HG03558 (cell line): ENCODE measurements at regions not wholly inside any gene's neighbourhood (a gene's known extent, or its start where the extent isn't known, plus 50 kb on each side); places are given as distances from the start of the nearest gene placed in this dataset.
"Not testable (repeated sequence)": the region's sequence is repeated elsewhere in the genome, so short reads cannot be mapped to it uniquely, and the experiment has no call there.

Experiments
- ATAC-seq: cut with Tn5 transposase; IDR thresholded peaks from one replicate; pipeline ENCODE4 v1.9.1; 2021; ENCODE audit warnings: moderate number of reproducible peaks; ENCODE audit not compliant: unreplicated experiment; ENCODE audit errors: extremely low read depth

DNA sequence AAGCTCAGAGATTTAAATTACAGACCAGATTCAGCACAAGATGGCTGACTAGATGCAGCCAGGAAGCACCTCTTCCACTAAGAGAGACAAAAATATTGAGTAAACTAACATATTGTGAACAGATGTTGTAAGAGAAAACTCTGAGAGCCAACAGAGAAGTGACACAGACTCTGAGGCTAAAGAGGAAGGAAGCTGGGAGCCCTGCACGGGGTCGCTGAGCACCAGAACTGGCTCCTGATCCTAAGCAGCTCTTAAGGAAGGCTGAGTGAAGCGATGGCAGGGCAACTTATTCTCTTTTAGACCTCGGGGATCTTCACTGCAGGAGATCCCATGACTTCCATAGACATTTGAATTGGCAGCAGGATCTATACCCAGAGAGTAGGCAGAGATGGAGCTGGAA, 578.0 kb upstream of the GRM7 start:
- no peak for ATAC-seq

GRCh38 chr3:6287088-6287875, 573.6 kb upstream of the GRM7 start:
- no peak for ATAC-seq

- no peak for ATAC-seq
Measured at GRCh38 chr3:6301626-6302025, 559.3 kb upstream of the GRM7 start.

DNA sequence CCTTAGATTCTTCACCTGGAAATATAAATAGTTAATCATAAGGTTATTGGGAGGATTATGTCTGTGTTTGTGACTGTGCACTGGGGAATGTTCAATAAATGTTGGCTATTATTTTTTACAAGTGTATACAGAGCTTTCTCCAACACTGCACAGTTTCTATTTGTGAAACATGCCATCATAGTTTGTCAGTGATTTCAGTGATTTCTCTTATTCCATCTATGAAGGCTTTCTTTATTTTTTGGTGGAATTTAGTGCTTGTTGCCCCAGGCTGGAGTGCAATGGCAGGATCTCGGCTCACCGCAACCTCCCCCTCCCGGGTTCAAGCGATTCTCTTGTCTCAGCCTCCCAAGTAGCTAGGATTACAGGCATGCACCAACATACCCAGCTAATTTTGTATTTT, 545.0 kb upstream of the GRM7 start:
- no peak for ATAC-seq

- ATAC-seq: no peak
Measured at GRCh38 chr3:6321999-6322398, 538.9 kb upstream of the GRM7 start.

- ATAC-seq: no peak
Measured at GRCh38 chr3:6326771-6327170, 534.1 kb upstream of the GRM7 start.

DNA sequence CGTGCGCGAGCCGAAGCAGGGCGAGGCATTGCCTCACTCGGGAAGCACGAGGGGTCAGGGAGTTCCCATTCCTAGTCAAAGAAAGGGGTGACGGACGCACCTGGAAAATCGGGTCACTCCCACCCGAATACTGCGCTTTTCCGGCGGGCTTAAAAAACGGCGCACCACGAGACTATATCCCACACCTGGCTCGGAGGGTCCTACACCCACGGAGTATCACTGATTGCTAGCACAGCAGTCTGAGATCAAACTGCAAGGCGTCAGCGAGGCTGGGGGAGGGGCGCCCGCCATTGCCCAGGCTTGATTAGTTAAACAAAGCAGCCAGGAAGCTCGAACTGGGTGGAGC, 520.0 kb upstream of the GRM7 start:
- ATAC-seq: not testable (repeated sequence)

GRCh38 chr3:6351752-6352151, 509.2 kb upstream of the GRM7 start:
- no peak for ATAC-seq

DNA sequence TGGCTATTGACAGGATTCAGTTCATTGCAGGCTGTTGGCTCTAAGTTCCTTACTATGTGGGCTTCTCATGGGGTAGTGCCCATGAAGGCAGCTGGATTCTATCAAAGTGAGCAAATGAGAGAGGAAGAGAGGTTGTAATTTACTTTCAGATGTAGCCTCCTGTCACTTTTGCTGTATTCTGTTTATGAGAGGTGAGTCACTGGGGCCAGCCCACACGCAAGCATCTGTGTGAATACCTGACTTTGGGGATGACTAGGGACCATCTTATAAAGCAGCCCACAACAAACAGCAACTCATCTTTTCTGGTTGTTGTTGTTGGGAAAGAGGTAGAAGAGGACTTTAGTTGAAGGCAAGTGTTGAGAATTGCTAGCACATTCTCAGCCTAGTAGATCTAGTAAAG, 506.3 kb upstream of the GRM7 start:
- ATAC-seq: no peak

DNA sequence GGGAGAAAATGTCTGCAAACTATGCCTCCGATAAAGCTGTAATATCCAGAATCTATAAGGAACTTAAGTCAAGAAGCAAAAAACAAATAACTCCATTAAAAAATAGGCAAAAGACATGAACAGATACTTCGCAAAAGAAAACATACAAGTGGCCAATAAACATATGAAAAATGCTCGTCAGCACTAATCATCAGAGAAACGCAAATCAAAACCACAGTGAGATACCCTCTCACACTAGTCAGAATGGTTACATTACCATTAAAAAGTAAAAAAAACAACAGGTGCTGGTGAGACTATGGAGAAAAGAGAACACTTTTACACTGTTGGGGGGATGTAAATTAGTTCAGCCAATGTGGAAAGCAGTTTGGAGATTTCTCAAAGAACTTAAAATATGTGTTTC, 498.5 kb upstream of the GRM7 start:
- no peak for ATAC-seq

DNA sequence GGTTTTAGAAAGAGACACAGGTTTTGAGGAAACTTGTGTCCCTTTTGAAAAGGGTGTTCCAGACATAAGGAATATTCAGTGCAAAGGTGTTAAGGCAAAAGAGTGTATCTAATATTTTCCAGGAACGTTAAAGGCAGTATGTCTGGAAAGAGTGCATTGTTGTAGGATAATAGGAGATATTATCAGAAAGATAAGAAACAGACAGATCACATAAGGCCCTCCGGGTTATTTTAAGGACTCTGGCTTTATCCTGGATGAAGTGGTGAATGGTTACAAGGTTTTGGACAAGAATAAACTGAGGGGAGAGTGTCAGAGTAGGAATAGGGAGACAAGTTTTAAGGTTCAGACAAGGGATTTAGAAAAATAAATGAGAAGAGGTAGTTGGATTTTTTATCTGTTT, 493.7 kb upstream of the GRM7 start:
- ATAC-seq: no peak

DNA sequence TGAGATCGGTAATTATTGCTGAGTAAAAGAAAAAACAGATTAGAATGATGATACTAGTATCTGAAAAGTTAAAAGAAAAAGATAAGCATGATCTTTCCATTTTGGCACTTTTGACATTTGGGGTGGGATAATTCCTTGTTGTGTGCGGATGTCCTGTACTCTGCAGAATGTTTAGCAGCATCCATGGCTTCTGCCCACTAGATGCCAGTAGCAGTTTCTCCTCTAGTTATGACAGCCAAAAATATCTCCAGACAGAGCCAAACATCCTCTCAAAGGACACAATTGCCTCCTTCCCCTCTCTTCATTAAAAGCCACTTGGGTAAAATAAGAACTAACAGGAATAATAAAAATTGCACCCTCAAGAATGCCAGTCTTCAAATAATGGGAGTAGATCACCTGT, 468.8 kb upstream of the GRM7 start:
- ATAC-seq: no peak

GRCh38 chr3:6394944-6395343, 466.0 kb upstream of the GRM7 start:
- ATAC-seq: no peak

- ATAC-seq: no peak
Measured at GRCh38 chr3:6396631-6397030, 464.3 kb upstream of the GRM7 start.

DNA sequence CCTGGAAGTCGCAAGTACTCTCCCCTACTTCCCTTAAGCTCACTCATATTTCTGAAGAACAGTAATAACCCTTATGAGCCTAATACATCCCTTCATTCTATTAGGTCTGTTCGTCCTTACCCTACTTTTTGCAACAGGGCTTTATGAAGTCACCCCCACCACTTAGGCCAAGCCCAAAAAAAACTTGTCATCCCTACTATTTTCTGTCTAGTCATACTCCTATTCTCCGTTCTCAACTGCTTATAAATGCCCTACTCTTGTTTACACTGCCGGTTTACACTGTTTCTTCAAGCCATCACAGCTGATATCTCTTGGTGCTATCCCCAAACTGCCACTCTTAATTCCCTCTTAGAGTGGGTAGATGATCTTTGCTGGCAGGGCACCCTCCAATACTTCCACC, 458.2 kb upstream of the GRM7 start:
- not testable (repeated sequence) for ATAC-seq

GRCh38 chr3:6406923-6407322, 454.0 kb upstream of the GRM7 start:
- ATAC-seq: not testable (repeated sequence)

DNA sequence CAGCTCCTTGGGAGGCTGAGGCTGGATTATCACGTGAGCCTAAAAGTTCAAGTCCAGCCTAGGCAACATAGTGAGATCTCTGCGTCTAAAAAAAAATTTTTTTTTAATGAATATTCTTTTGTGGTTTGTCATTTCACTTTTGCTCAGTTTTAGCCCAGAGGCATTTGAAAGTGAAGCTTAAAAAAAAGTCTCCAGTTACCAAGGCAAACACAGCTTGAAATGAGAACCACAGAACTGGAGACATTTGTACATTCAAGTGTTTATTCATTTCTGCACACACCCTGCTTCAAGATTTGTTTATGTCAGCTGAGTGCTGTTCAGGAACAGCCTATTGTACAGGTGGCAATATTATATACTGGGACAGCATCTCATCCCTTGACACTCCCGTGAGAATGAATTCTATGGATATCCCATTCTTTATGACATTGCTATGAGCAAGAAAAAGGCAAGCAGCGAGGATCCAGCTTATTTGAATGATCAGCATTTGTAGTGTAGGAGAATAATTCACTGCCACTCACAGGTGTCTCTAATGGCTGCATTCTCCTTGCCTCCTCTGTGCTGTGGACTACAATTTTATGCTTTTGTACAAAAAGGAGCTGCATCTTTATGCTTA, 444.8 kb upstream of the GRM7 start:
- no peak for ATAC-seq

DNA sequence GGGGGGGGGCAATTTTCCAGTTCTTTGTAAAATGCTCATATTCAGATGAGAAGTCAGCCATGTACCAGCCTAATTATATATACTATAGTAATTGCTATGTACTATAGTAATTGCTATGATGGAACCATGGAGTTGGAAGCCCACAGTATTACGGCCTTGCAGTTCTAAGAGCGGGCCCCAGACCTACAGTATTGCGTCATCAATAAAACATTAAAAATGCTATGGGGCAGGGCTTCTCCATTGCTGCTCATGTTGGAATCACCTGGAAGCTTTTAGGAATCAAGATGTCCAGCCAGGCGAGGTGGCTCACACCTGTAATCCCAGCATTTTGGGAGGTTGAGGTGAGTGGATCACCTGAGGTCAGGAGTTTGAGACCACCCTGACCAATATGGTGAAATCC, 443.7 kb upstream of the GRM7 start:
- ATAC-seq: no peak

- no peak for ATAC-seq
Measured at GRCh38 chr3:6418485-6418884, 442.4 kb upstream of the GRM7 start.

GRCh38 chr3:6421666-6422445, 439.1 kb upstream of the GRM7 start:
- ATAC-seq: no peak

DNA sequence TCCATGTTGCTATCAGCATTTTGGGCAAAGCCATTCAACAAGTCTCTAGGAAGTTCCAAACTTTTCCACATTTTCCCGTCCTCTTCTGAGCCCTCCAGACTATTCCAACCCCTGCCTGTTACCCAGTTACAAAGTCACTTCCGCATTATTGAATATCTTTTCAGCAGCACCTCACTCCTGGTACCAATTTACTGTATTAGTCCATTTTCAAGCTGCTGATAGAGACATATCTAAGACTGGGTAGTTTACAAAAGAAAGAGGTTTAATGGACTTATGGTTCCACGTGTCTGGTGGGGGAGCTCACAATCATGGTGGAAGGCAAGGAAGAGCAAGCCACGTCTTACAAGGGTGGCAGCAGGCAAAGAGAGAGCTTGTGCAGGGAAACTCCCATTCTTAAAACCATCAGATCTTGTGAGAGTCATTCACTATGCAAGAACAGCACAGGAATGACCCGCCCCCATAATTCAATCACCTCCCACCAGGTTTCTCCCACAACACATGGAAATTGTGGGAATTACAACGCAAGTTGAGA, 435.6 kb upstream of the GRM7 start:
- ATAC-seq: no peak
